ENCODE measurements at regions not wholly inside any gene's neighbourhood (a gene's known extent, or its start where the extent isn't known, plus 50 kb on each side); places are given as distances from the start of the nearest gene placed in this dataset.
"Not testable (repeated sequence)": the region's sequence is repeated elsewhere in the genome, so short reads cannot be mapped to it uniquely, and the experiment has no call there.

GRCh38 chr11:69915151-69915500, 95.9 kb upstream of the FGF3 start:
- H3K36me3 ChIP-seq = no peaks in the 10 kb centered on the region
- no peak for TF ChIP-seq CTCF (IDR thresholded peaks at IDR 0.05; ENCODE audit: low read depth, low read length)
- H3K27me3 ChIP-seq = no peaks in the 10 kb centered on the region
- peaks cover 15% of the 10 kb centered on the region; the same call in 1 of the 2 replicates for H3K4me1 ChIP-seq
- no peak overlapping the region for H3K4me3 ChIP-seq (ENCODE audit: low read depth, low read length)
- no peak for DNase-seq
- no peaks in the 10 kb centered on the region for H3K9me3 ChIP-seq

GRCh38 chr11:69915501-69916250, 96.5 kb upstream of the FGF3 start:
- H3K4me3 ChIP-seq (ENCODE audit: low read depth, low read length) = peak overlapping the region; percentile 36
- no peaks in the 10 kb centered on the region for H3K36me3 ChIP-seq
- no peaks in the 10 kb centered on the region for H3K27me3 ChIP-seq
- DNase-seq = peak; percentile 92
- peak; percentile 91 for TF ChIP-seq CTCF (IDR thresholded peaks at IDR 0.05; ENCODE audit: low read depth, low read length)
- peaks cover 10% of the 10 kb centered on the region; the same call in 1 of the 2 replicates for H3K4me1 ChIP-seq
- no peaks in the 10 kb centered on the region for H3K9me3 ChIP-seq

- H3K4me1 ChIP-seq, H3K27me3 ChIP-seq, H3K9me3 ChIP-seq, H3K36me3 ChIP-seq, DNase-seq: not testable (repeated sequence)
- peak overlapping the region; percentile 36 for H3K4me3 ChIP-seq (ENCODE audit: low read depth, low read length)
Measured at GRCh38 chr11:69916251-69916649, 97.0 kb upstream of the FGF3 start.

- Histone ChIP-seq H3K27me3 (no peaks in the 10 kb centered on the region), H3K36me3 (no peaks in the 10 kb centered on the region), H3K4me3 (ENCODE audit: low read depth, low read length) (no peak overlapping the region), H3K4me1 (peaks cover 6% of the 10 kb centered on the region; the same call in 1 of the 2 replicates), H3K9me3 (no peaks in the 10 kb centered on the region)
- no peak for DNase-seq
- no peak for TF ChIP-seq CTCF (IDR thresholded peaks at IDR 0.05; ENCODE audit: low read depth, low read length)
Measured at GRCh38 chr11:69916806-69917387, 97.7 kb upstream of the FGF3 start.

GRCh38 chr11:69917529-69917928, 98.3 kb upstream of the FGF3 start:
- no peak overlapping the region for H3K4me3 ChIP-seq (ENCODE audit: low read depth, low read length)
- H3K36me3 ChIP-seq = no peaks in the 10 kb centered on the region
- H3K9me3 ChIP-seq = no peaks in the 10 kb centered on the region
- no peaks in the 10 kb centered on the region for H3K27me3 ChIP-seq
- no peak for TF ChIP-seq CTCF (IDR thresholded peaks at IDR 0.05; ENCODE audit: low read depth, low read length)
- no peak for DNase-seq
- H3K4me1 ChIP-seq = peaks cover 5% of the 10 kb centered on the region; the same call in 1 of the 2 replicates

- peak; percentile 7 for DNase-seq
- no peaks in the 10 kb centered on the region for H3K27me3 ChIP-seq
- no peaks in the 10 kb centered on the region; the same call in 1 of the 2 replicates for H3K4me1 ChIP-seq
- no peak for TF ChIP-seq CTCF (IDR thresholded peaks at IDR 0.05; ENCODE audit: low read depth, low read length)
- no peak overlapping the region for H3K4me3 ChIP-seq (ENCODE audit: low read depth, low read length)
- no peaks in the 10 kb centered on the region for H3K36me3 ChIP-seq
- H3K9me3 ChIP-seq = no peaks in the 10 kb centered on the region
Measured at GRCh38 chr11:69918231-69918937, 99.2 kb upstream of the FGF3 start.
